Stomach (tissue), 8 donors: ENCODE measurements at regions not wholly inside any gene's neighbourhood (a gene's known extent, or its start where the extent isn't known, plus 50 kb on each side); places are given as distances from the start of the nearest gene placed in this dataset.
A peak's percentile ranks its signal among the peaks of the same experiment; 100 is the strongest.

Source experiments
- DNase-seq, 2 donors: peaks; one replicate each; pipeline versions ENCODE4 v3.0.0 to v3.0.0-alpha.2; 2013 to 2019
- H3K27ac ChIP-seq, 5 donors: fragments of 200-600 bp in 4 of 5; sonication (generic) in 4 of 5; one replicate each; pipeline ENCODE4 v1.5.1; 2013 to 2019; ENCODE audit warnings: mild to moderate bottlenecking in 1 of 5, moderate library complexity in 1 of 5
- H3K27me3 ChIP-seq, 3 donors: fragments of 200-600 bp; sonication (generic); one replicate each; pipeline ENCODE4 v1.5.1; 2017 to 2019; ENCODE audit warnings: mixed run types in 1 of 3
- H3K36me3 ChIP-seq, 4 donors: fragments of 200-600 bp; sonication (generic); 1 replicate in 3 of 4; 2 replicates in 1 of 4; pipeline ENCODE4 v1.5.1; 2016 to 2019
- H3K4me1 ChIP-seq, 4 donors: fragments of 200-600 bp; sonication (generic); one replicate each; pipeline ENCODE4 v1.5.1; 2016 to 2019
- H3K4me3 ChIP-seq, 4 donors: fragments of 200-600 bp; sonication (generic) in 3 of 4; one replicate each; pipeline ENCODE4 v1.5.1; 2016 to 2019; ENCODE audit warnings: mild to moderate bottlenecking in 1 of 4
- H3K9me3 ChIP-seq, 4 donors: fragments of 200-600 bp; sonication (generic); one replicate each; pipeline ENCODE4 v1.5.1; 2016 to 2019
- EP300 ChIP-seq: sonication (generic); formaldehyde crosslinking; IDR thresholded peaks from one replicate; pipeline ENCODE4 v1.6.1; 2017; ENCODE audit warnings: antibody characterized with exemption
- POLR2A ChIP-seq, 4 donors: fragments of 450-650 bp; IDR thresholded peaks; one replicate each; pipeline ENCODE4 v1.6.1; 2016; ENCODE audit warnings: antibody characterized with exemption in 4 of 4, control low read depth in 2 of 4, mild to moderate bottlenecking in 1 of 4, moderate library complexity in 1 of 4
- POLR2AphosphoS5 ChIP-seq, 3 donors: sonication (generic); formaldehyde crosslinking; IDR thresholded peaks; one replicate each; pipeline ENCODE4 v1.6.1; 2016; ENCODE audit warnings: antibody characterized with exemption in 3 of 3
- WGBS, 5 donors: extraction: QIAGEN DNeasy Blood & Tissue Kit in 3 of 5; methylation state at CpG; one replicate each; pipeline versions ENCODE4 v1.1.5 to v1.1.7; 2013 to 2018; 5-methylcytosine and 5-hydroxymethylcytosine counted together
- intact Hi-C: fragments of 100-400 bp; cut with DNase I; formaldehyde crosslinking; loops from one replicate; pipeline ENCODE4 v1.15.1; 2023; ENCODE audit warnings: low total_unique reads
- TF ChIP-seq, protein P1 (sequence below), 7 experiments: fragments of 450-650 bp in 4 of 7; fragments of 200-600 bp in 3 of 7; sonication (generic) in 3 of 7; IDR thresholded peaks; one replicate each; pipeline ENCODE4 v1.5.1; 2016 to 2019; ENCODE audit warnings: antibody characterized with exemption in 7 of 7, control low read depth in 2 of 7, mild to moderate bottlenecking in 1 of 7
- donor health status: healthy with polysubstance abuse.
- donor health status: Bipolar disorder and iron deficiency.
- donor health status: healthy.

DNA sequence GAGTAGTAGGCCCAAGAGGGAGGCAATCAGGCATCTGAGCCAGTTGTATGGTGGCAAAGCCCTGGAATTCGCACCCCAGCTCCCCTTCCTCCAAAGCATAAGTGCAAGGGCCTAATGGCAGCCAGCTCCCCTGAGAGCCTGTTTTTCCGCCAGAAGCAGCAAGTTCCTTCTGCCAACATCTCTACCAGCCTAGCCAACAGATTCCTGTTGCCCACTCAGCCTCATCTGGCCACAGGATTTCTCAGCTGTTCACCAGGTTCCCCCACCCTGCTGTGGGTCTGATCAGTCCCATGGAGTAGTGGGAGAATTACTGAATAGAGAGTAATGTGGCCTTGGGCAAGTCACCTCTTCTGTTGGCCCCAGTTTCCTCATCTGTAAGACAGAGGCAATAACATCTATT, 186.2 kb upstream of the PDE1C start:
- Histone ChIP-seq H3K27me3 (no peaks in the 10 kb centered on the region), H3K27ac (no peak overlapping the region), H3K36me3 (no peaks in the 10 kb centered on the region), H3K4me1 (no peaks in the 10 kb centered on the region), H3K4me3 (no peak overlapping the region), H3K9me3 (no peaks in the 10 kb centered on the region)
- 49 to 89% (median 72%) methylated on average over 2 of the region's 2 CpGs for WGBS, 5 donors
- DNase-seq: no peak
- intact Hi-C loops: no loop called here
- TF ChIP-seq POLR2AphosphoS5 (IDR thresholded peaks at IDR 0.05) (no peak), POLR2A (IDR thresholded peaks at IDR 0.05) (no peak), EP300 (no peak)
- TF ChIP-seq, protein P1, sequence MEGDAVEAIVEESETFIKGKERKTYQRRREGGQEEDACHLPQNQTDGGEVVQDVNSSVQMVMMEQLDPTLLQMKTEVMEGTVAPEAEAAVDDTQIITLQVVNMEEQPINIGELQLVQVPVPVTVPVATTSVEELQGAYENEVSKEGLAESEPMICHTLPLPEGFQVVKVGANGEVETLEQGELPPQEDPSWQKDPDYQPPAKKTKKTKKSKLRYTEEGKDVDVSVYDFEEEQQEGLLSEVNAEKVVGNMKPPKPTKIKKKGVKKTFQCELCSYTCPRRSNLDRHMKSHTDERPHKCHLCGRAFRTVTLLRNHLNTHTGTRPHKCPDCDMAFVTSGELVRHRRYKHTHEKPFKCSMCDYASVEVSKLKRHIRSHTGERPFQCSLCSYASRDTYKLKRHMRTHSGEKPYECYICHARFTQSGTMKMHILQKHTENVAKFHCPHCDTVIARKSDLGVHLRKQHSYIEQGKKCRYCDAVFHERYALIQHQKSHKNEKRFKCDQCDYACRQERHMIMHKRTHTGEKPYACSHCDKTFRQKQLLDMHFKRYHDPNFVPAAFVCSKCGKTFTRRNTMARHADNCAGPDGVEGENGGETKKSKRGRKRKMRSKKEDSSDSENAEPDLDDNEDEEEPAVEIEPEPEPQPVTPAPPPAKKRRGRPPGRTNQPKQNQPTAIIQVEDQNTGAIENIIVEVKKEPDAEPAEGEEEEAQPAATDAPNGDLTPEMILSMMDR (IDR thresholded peaks at IDR 0.05): no peak

DNA sequence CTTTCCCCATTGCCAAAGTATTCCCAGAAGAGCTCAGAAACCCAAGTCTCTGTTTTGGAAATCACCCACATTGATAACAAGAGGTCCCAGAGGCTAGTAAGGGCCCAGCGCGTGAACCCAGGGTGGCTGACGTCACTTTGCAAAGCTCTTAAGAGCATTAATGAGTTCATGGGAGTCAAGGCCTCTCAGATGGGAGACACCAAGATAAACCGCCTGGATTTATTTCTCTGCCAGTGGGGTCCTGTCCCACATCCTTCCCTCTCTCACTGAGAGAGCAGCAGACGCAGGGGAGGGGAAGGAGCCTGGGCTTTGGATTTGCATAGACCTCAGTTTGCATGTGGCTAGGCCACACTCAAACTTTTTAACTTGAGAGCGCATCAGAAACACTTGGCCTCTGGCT, 184.8 kb upstream of the PDE1C start:
- H3K27ac ChIP-seq: no peak overlapping the region
- TF ChIP-seq, protein P1 (IDR thresholded peaks at IDR 0.05): no peak
- TF ChIP-seq EP300: no peak
- no peak for TF ChIP-seq POLR2AphosphoS5 (IDR thresholded peaks at IDR 0.05)
- no peak for TF ChIP-seq POLR2A (IDR thresholded peaks at IDR 0.05)
- no peak for DNase-seq
- intact Hi-C loops: no loop called here
- H3K9me3 ChIP-seq: no peaks in the 10 kb centered on the region
- H3K27me3 ChIP-seq: no peaks in the 10 kb centered on the region
- H3K36me3 ChIP-seq: no peaks in the 10 kb centered on the region
- H3K4me1 ChIP-seq: no peaks in the 10 kb centered on the region
- no peak overlapping the region for H3K4me3 ChIP-seq
- 69 to 84% (median 76%) methylated on average over 6 of the region's 6 CpGs for WGBS, 5 donors

DNA sequence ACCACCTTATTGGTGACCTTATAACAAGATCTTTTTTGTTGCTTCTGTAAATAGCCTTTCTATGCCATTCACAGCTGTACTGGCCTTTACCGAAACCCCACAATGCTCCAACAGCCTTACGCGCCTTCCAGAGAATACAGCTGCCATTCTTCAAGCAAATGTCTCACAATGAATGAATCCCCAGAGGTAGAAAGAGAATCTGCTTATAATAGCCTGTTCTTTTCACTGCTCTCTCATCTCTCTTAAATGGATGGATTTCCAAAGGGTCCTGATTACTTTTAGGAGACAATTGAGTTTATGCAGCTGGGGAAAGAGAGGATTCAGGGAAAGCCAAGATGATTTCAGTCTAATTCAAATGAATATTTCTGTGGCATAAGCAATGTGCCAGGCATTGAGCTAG, 183.1 kb upstream of the PDE1C start:
- intact Hi-C loops: no loop called here
- 83 to 91% (median 86%) methylated on average over 3 of the region's 3 CpGs for WGBS, 5 donors
- Histone ChIP-seq H3K9me3 (no peaks in the 10 kb centered on the region), H3K4me1 (no peaks in the 10 kb centered on the region), H3K27me3 (peaks cover 0 to 7% (median 0%) of the 10 kb centered on the region in 3 donors), H3K36me3 (no peaks in the 10 kb centered on the region), H3K4me3 (no peak overlapping the region), H3K27ac (no peak overlapping the region)
- peak in 1 of 2 donors; percentile 44 for DNase-seq
- no peak for TF ChIP-seq POLR2AphosphoS5 (IDR thresholded peaks at IDR 0.05)
- TF ChIP-seq POLR2A (IDR thresholded peaks at IDR 0.05): no peak
- TF ChIP-seq, protein P1 (IDR thresholded peaks at IDR 0.05): no peak
- TF ChIP-seq EP300: no peak

DNA sequence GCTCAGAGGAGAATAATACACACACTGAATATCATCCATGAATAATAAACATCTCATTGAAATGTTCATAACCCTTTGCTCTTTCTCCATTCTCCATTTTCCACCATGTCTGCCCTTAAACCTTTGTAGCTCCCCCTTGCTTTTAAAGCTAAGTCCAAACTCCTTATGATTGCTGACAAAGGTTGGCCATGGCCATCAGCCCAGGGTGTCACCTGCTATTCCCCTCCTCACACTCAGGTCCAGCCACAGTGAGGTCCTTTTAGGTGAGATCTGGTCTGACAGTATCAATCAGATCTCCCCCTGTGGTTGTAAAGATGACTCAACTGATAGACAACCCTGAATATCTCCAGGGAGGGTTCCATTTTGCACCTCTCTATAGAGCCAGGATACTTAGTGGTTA, 181.5 kb upstream of the PDE1C start:
- Histone ChIP-seq H3K4me3 (no peak overlapping the region), H3K27ac (no peak overlapping the region), H3K4me1 (no peaks in the 10 kb centered on the region), H3K9me3 (no peaks in the 10 kb centered on the region), H3K27me3 (peaks cover 0 to 7% (median 0%) of the 10 kb centered on the region in 3 donors), H3K36me3 (no peaks in the 10 kb centered on the region)
- no peak for DNase-seq
- intact Hi-C loops: no loop called here
- TF ChIP-seq, protein P1 (IDR thresholded peaks at IDR 0.05): no peak
- no peak for TF ChIP-seq POLR2AphosphoS5 (IDR thresholded peaks at IDR 0.05)
- TF ChIP-seq POLR2A (IDR thresholded peaks at IDR 0.05): no peak
